Gastroesophageal sphincter (tissue), 4 donors: ENCODE measurements at regions not wholly inside any gene's neighbourhood (a gene's known extent, or its start where the extent isn't known, plus 50 kb on each side); places are given as distances from the start of the nearest gene placed in this dataset.

ENCODE experiments used
- ATAC-seq: fragments of 150-250 bp; one replicate; pipeline ENCODE4 v1.9.1; 2016; ENCODE audit warnings: mild to moderate bottlenecking, moderate library complexity
- H3K27ac ChIP-seq, 4 donors: fragments of 200-600 bp; sonication (generic) in 3 of 4; 1 replicate in 3 of 4; 2 replicates in 1 of 4; pipeline ENCODE4 v1.5.1; 2016 to 2019
- H3K27me3 ChIP-seq: fragments of 200-600 bp; sonication (generic); one replicate; pipeline ENCODE4 v1.5.1; 2019
- H3K36me3 ChIP-seq, 2 donors: fragments of 200-600 bp; sonication (generic); one replicate each; pipeline ENCODE4 v1.5.1; 2019; ENCODE audit warnings: control low read depth in 1 of 2
- H3K4me1 ChIP-seq, 3 donors: fragments of 200-600 bp; sonication (generic); 1 replicate in 2 of 3; 2 replicates in 1 of 3; pipeline ENCODE4 v1.5.1; 2016 to 2019; ENCODE audit warnings: control low read depth in 2 of 3
- H3K4me3 ChIP-seq, 2 donors: fragments of 200-600 bp; sonication (generic); one replicate each; pipeline ENCODE4 v1.5.1; 2019; ENCODE audit warnings: mild to moderate bottlenecking in 1 of 2, moderate library complexity in 1 of 2
- H3K9me3 ChIP-seq, 3 donors: fragments of 200-600 bp; sonication (generic); one replicate each; pipeline ENCODE4 v1.5.1; 2017 to 2019; ENCODE audit warnings: control low read depth in 2 of 3
- CTCF ChIP-seq, 4 experiments: fragments of 200-600 bp in 2 of 4; fragments of 450-650 bp in 2 of 4; sonication (generic) in 1 of 4; IDR thresholded peaks; one replicate each; pipeline ENCODE4 v1.5.1; 2017 to 2019; ENCODE audit warnings: antibody characterized with exemption in 4 of 4, mild to moderate bottlenecking in 2 of 4, moderate library complexity in 2 of 4
- EP300 ChIP-seq: sonication (generic); formaldehyde crosslinking; IDR thresholded peaks from one replicate; pipeline ENCODE4 v1.6.1; 2017; ENCODE audit warnings: antibody characterized with exemption, mild to moderate bottlenecking
- POLR2A ChIP-seq, 2 donors: fragments of 450-650 bp; IDR thresholded peaks; one replicate each; pipeline ENCODE4 v1.6.1; 2017; ENCODE audit warnings: antibody characterized with exemption in 2 of 2, mild to moderate bottlenecking in 2 of 2, moderate library complexity in 1 of 2
- POLR2AphosphoS5 ChIP-seq: sonication (generic); formaldehyde crosslinking; IDR thresholded peaks from one replicate; pipeline ENCODE4 v1.6.1; 2017; ENCODE audit warnings: antibody characterized with exemption
- WGBS, 2 donors: methylation state at CpG; one replicate each; pipeline ENCODE4 v1.1.5; 2018; ENCODE audit warnings: low coverage in 1 of 2; 5-methylcytosine and 5-hydroxymethylcytosine counted together

GRCh38 chr9:7239708-7240107, 481.9 kb downstream of the KDM4C start:
- no peak overlapping the region for H3K27ac ChIP-seq
- peaks cover 0 to 10% (median 0%) of the 10 kb centered on the region in 3 donors for H3K9me3 ChIP-seq
- ATAC-seq: no peak
- no peaks in the 10 kb centered on the region for H3K36me3 ChIP-seq
- no peak overlapping the region for H3K4me3 ChIP-seq
- TF ChIP-seq POLR2AphosphoS5: no peak
- TF ChIP-seq CTCF (IDR thresholded peaks at IDR 0.05): no peak
- no peak for TF ChIP-seq POLR2A (IDR thresholded peaks at IDR 0.05)
- no peak for TF ChIP-seq EP300
- WGBS, 2 donors: 77% methylated on average over 2 of the region's 2 CpGs; no CpG with 5 or more reads in 1 of the 2 donors
- H3K27me3 ChIP-seq: no peaks in the 10 kb centered on the region
- no peaks in the 10 kb centered on the region for H3K4me1 ChIP-seq

- peaks cover 0 to 10% (median 0%) of the 10 kb centered on the region in 3 donors for H3K9me3 ChIP-seq
- no peaks in the 10 kb centered on the region for H3K4me1 ChIP-seq
- no peak for TF ChIP-seq CTCF (IDR thresholded peaks at IDR 0.05)
- no peak for TF ChIP-seq POLR2AphosphoS5
- no peak for TF ChIP-seq POLR2A (IDR thresholded peaks at IDR 0.05)
- TF ChIP-seq EP300: no peak
- H3K27me3 ChIP-seq: no peaks in the 10 kb centered on the region
- 82 to 100% methylated on average over 1 to 2 of the region's 2 CpGs for WGBS, 2 donors
- no peak for ATAC-seq
- no peak overlapping the region for H3K27ac ChIP-seq
- no peak overlapping the region for H3K4me3 ChIP-seq
- no peaks in the 10 kb centered on the region for H3K36me3 ChIP-seq
These were observed 480.5 kb downstream of the KDM4C start for GRCh38 chr9:7238247-7238637.

GRCh38 chr9:7237473-7238246, 479.9 kb downstream of the KDM4C start:
- H3K27ac ChIP-seq: no peak overlapping the region
- ATAC-seq: no peak
- peaks cover 0 to 10% (median 0%) of the 10 kb centered on the region in 3 donors for H3K9me3 ChIP-seq
- no peak for TF ChIP-seq CTCF (IDR thresholded peaks at IDR 0.05)
- no peak for TF ChIP-seq EP300
- no peak for TF ChIP-seq POLR2AphosphoS5
- no peak for TF ChIP-seq POLR2A (IDR thresholded peaks at IDR 0.05)
- H3K4me3 ChIP-seq: no peak overlapping the region
- no peaks in the 10 kb centered on the region for H3K4me1 ChIP-seq
- H3K36me3 ChIP-seq: no peaks in the 10 kb centered on the region
- 63% methylated on average over 1 of the region's 1 CpG; no CpG with 5 or more reads in 1 of the 2 donors for WGBS, 2 donors
- H3K27me3 ChIP-seq: no peaks in the 10 kb centered on the region

- no peak for TF ChIP-seq POLR2A (IDR thresholded peaks at IDR 0.05)
- no peak for TF ChIP-seq CTCF (IDR thresholded peaks at IDR 0.05)
- no peak for TF ChIP-seq POLR2AphosphoS5
- TF ChIP-seq EP300: no peak
- 57 to 84% methylated on average over 1 to 5 of the region's 5 CpGs for WGBS, 2 donors
These were observed 478.4 kb downstream of the KDM4C start for GRCh38 chr9:7236186-7236585.

GRCh38 chr9:7234144-7234543, 476.4 kb downstream of the KDM4C start:
- TF ChIP-seq POLR2A (IDR thresholded peaks at IDR 0.05) (no peak), CTCF (IDR thresholded peaks at IDR 0.05) (no peak), EP300 (no peak), POLR2AphosphoS5 (no peak)
- ATAC-seq: no peak
- H3K4me1 ChIP-seq: no peaks in the 10 kb centered on the region
- no peak overlapping the region for H3K27ac ChIP-seq
- H3K27me3 ChIP-seq: peaks cover 12% of the 10 kb centered on the region
- no peak overlapping the region for H3K4me3 ChIP-seq
- H3K36me3 ChIP-seq: no peaks in the 10 kb centered on the region
- WGBS, 2 donors: 53 to 100% methylated on average over 1 to 5 of the region's 5 CpGs
- no peaks in the 10 kb centered on the region for H3K9me3 ChIP-seq

More at GRCh38 chr9:7236186-7236585, 478.4 kb downstream of the KDM4C start:
- no peak overlapping the region for H3K27ac ChIP-seq
- no peak for ATAC-seq
- H3K36me3 ChIP-seq: no peaks in the 10 kb centered on the region
- H3K9me3 ChIP-seq: peaks cover 0 to 10% (median 0%) of the 10 kb centered on the region in 3 donors
- H3K27me3 ChIP-seq: peaks cover 4% of the 10 kb centered on the region
- no peaks in the 10 kb centered on the region for H3K4me1 ChIP-seq
- H3K4me3 ChIP-seq: no peak overlapping the region
